K562 (cell line): ENCODE measurements at regions not wholly inside any gene's neighbourhood (a gene's known extent, or its start where the extent isn't known, plus 50 kb on each side); places are given as distances from the start of the nearest gene placed in this dataset.

ENCODE experiments used
- ATAC-seq: fragments of 200-7000 bp; cut with Tn5 transposase; 3 replicates; pipeline ENCODE4 v1.9.1; 2020; ENCODE audit warnings: moderate library complexity
- BruUV-seq: library from RNA; stranded (reverse); fragments of 400-500 nt; replicated peaks from 2 replicates; lab custom pipeline; 2021; lab: Mats Ljungman, UMichigan
- CTCF ChIA-PET: fragments of 300-600 bp; formaldehyde crosslinking; extraction: SDS; loops from one replicate; lab custom pipeline; 2021; ENCODE audit warnings: low intra/inter-chr PET ratio; lab: Yijun Ruan, JAX
- POLR2A ChIA-PET: fragments of 300-600, 350-650 bp; sonication (Branson Sonifier 250); formaldehyde crosslinking; extraction: SDS; loops from one replicate; lab custom pipeline; 2021; ENCODE audit warnings: antibody characterized with exemption, inconsistent platforms; lab: Yijun Ruan, JAX
- DNase-seq, 4 experiments: peaks; one replicate each; pipeline versions ENCODE4 v3.0.0 to v3.0.0-alpha.2; 2011 to 2018; ENCODE audit warnings: low spot score in 3 of 4, mixed read lengths in 3 of 4; ENCODE audit errors: extremely low read depth in 1 of 4
- FAIRE-seq: peaks from 2 replicates; lab custom pipeline; 2011; peaks lifted over from hg19 to GRCh38; lab: Jason Lieb, UNC
- H2AFZ ChIP-seq: 2 replicates; pipeline ENCODE4 v1.6.0; 2011; ENCODE audit warnings: low read depth, low read length, control low read depth, inconsistent platforms
- H3K27ac ChIP-seq: fragments of 200-600 bp; 3 replicates; pipeline ENCODE4 v1.8.0; 2011; ENCODE audit warnings: low read depth, mild to moderate bottlenecking, control low read depth, inconsistent platforms, low read length, moderate library complexity, mixed read lengths; ENCODE audit errors: extremely low read depth
- H3K27me3 ChIP-seq, 2 experiments: fragments of 300-600 bp in 1 of 2; 2 replicates in 1 of 2; 3 replicates in 1 of 2; pipeline versions ENCODE4 v1.6.0 to v1.8.0; 2011; ENCODE audit warnings: inconsistent platforms in 2 of 2, low read length in 2 of 2, mild to moderate bottlenecking in 1 of 2, mixed read lengths in 1 of 2, moderate library complexity in 1 of 2; ENCODE audit not compliant: control insufficient read depth in 2 of 2, insufficient read depth in 2 of 2
- H3K36me3 ChIP-seq: fragments of 300-600 bp; 3 replicates; pipeline ENCODE4 v1.8.0; 2011; ENCODE audit warnings: mild to moderate bottlenecking, low read length, inconsistent platforms; ENCODE audit not compliant: control insufficient read depth, insufficient read depth
- H3K4me1 ChIP-seq, 2 experiments: fragments of 200-600 bp in 1 of 2; replicated peaks in 1 of 2; 2 replicates in 1 of 2; 3 replicates in 1 of 2; pipeline versions ENCODE4 v1.5.1 to v1.8.0; 2011; ENCODE audit warnings: inconsistent platforms in 2 of 2, low read length in 2 of 2, mild to moderate bottlenecking in 1 of 2, mixed read lengths in 1 of 2, moderate library complexity in 1 of 2; ENCODE audit not compliant: control insufficient read depth in 2 of 2, insufficient read depth in 2 of 2
- H3K4me2 ChIP-seq: 2 replicates; pipeline ENCODE4 v1.6.1; 2011; ENCODE audit warnings: low read length, control low read depth, inconsistent platforms, mixed read lengths; ENCODE audit not compliant: insufficient read depth
- H3K4me3 ChIP-seq: fragments of 200-600 bp; sonication (generic), shearing (Covaris generic); 2 replicates; pipeline ENCODE4 v1.5.1; 2016; ENCODE audit warnings: control low read depth, inconsistent platforms
- H3K79me2 ChIP-seq: fragments of 200-600 bp; 3 replicates; pipeline ENCODE4 v1.8.0; 2011; ENCODE audit warnings: low read length, inconsistent platforms; ENCODE audit not compliant: control insufficient read depth, insufficient read depth
- H3K9ac ChIP-seq, 2 experiments: 2 replicates each; pipeline versions ENCODE4 v1.6.0 to v1.6.1; 2011; ENCODE audit warnings: low read depth in 2 of 2, low read length in 2 of 2, control low read depth in 1 of 2, inconsistent platforms in 1 of 2, mild to moderate bottlenecking in 1 of 2, mixed read lengths in 1 of 2; ENCODE audit not compliant: insufficient read depth in 1 of 2
- H3K9me1 ChIP-seq: one replicate; pipeline ENCODE4 v1.6.0; 2011; ENCODE audit warnings: inconsistent platforms, mild to moderate bottlenecking, low read length, moderate library complexity; ENCODE audit not compliant: control insufficient read depth, insufficient read depth
- H3K9me3 ChIP-seq: replicated peaks from 2 replicates; pipeline ENCODE4 v1.5.1; 2011; ENCODE audit warnings: low read depth, low read length, inconsistent platforms; ENCODE audit not compliant: control insufficient read depth, insufficient read depth
- H4K20me1 ChIP-seq: replicated peaks from 2 replicates; pipeline ENCODE4 v1.6.1; 2011; ENCODE audit warnings: low read length, inconsistent platforms, mixed read lengths; ENCODE audit not compliant: control insufficient read depth, insufficient read depth
- DNMT1 ChIP-seq: fragments of 450-650 bp; IDR thresholded peaks from 2 replicates; pipeline ENCODE4 v1.6.1; 2016; ENCODE audit warnings: antibody characterized with exemption, mild to moderate bottlenecking
- MEIS2 ChIP-seq: fragments of 450-650 bp; IDR thresholded peaks from 2 replicates; pipeline ENCODE4 v1.6.1; 2014; ENCODE audit warnings: mild to moderate bottlenecking; ENCODE audit not compliant: partially characterized antibody
- NCOA1 ChIP-seq: fragments of 450-650 bp; IDR thresholded peaks from 2 replicates; pipeline ENCODE4 v1.6.1; 2016; ENCODE audit warnings: low read depth
- PPARD ChIP-seq: fragments of 250-450 bp; sonication (Bioruptor Pico); IDR thresholded peaks from 2 replicates; pipeline ENCODE4 v1.8.0; 2022; ENCODE audit warnings: inconsistent platforms, mild to moderate bottlenecking, moderate library complexity
- SOX6 ChIP-seq: fragments of 450-650 bp; IDR thresholded peaks from 2 replicates; pipeline ENCODE4 v1.6.1; 2014; ENCODE audit warnings: mild to moderate bottlenecking
- TCFL5 ChIP-seq: fragments of 250-450 bp; sonication (Bioruptor Pico); conservative IDR thresholded peaks from 2 replicates; pipeline ENCODE4 v1.6.1; 2021; ENCODE audit warnings: mild to moderate bottlenecking, moderate library complexity, matching md5 sums
- THRAP3 ChIP-seq: fragments of 450-650 bp; IDR thresholded peaks from 2 replicates; pipeline ENCODE4 v1.6.1; 2016; ENCODE audit warnings: mild to moderate bottlenecking, inconsistent platforms, borderline replicate concordance
- ZMIZ1 ChIP-seq, 2 experiments: fragments of 150-350 bp in 1 of 2; IDR thresholded peaks; 2 replicates each; pipeline ENCODE4 v1.6.1; 2012 to 2016; ENCODE audit warnings: low read depth in 2 of 2, low read length in 2 of 2, mild to moderate bottlenecking in 1 of 2, moderate library complexity in 1 of 2
- ZNF174 ChIP-seq: fragments of 250-450 bp; sonication (Bioruptor Pico); IDR thresholded peaks from 2 replicates; pipeline ENCODE4 v1.4.0; 2020; ENCODE audit warnings: mild to moderate bottlenecking
- ZNF224 ChIP-seq: sonication (generic); formaldehyde crosslinking; IDR thresholded peaks from 2 replicates; pipeline ENCODE4 v1.8.0; 2022; ENCODE audit warnings: mild to moderate bottlenecking, missing genetic modification reagents
- ZNF3 ChIP-seq: fragments of 250-450 bp; sonication (Bioruptor Pico); IDR thresholded peaks from 2 replicates; pipeline ENCODE4 v1.5.0; 2021; ENCODE audit warnings: mild to moderate bottlenecking, moderate library complexity
- ZNF507 ChIP-seq: conservative IDR thresholded peaks from 2 replicates; pipeline ENCODE4 v1.6.1; 2017; ENCODE audit warnings: missing genetic modification characterization, missing compliant biosample characterization
- ZNF766 ChIP-seq: fragments of 200-800 bp; sonication (Bioruptor generic); conservative IDR thresholded peaks from 2 replicates; pipeline ENCODE4 v1.6.1; 2016; ENCODE audit warnings: missing genetic modification characterization, missing compliant biosample characterization
- ZNF785 ChIP-seq: fragments of 250-450 bp; sonication (Bioruptor Pico); IDR thresholded peaks from 2 replicates; pipeline ENCODE4 v1.4.0; 2020; ENCODE audit warnings: mild to moderate bottlenecking
- WGBS: fragments of 100-300 bp; shearing (Covaris generic); methylation state at CpG from one replicate; pipeline ENCODE4 v1.1.6; 2016; ENCODE audit warnings: low coverage, mixed read lengths; ENCODE audit not compliant: insufficient coverage; ENCODE audit errors: missing lambda C conversion rate; 5-methylcytosine and 5-hydroxymethylcytosine counted together
- in situ Hi-C: fragments of 300-500 bp; cut with MboI; formaldehyde crosslinking; loops from 4 replicates; pipeline ENCODE4 v1.15.0; 2018; ENCODE audit warnings: inconsistent platforms, mixed read lengths
- intact Hi-C: fragments of 100-400 bp; cut with micrococcal nuclease; formaldehyde crosslinking; loops from 2 replicates; pipeline ENCODE4 v1.14.2; 2022
- TF ChIP-seq, protein P1 (sequence below): sonication (generic); formaldehyde crosslinking; IDR thresholded peaks from 2 replicates; pipeline ENCODE4 v1.8.0; 2023; ENCODE audit warnings: mild to moderate bottlenecking, missing genetic modification reagents

GRCh38 chr1:219559899-219560298 lies 53.0 kb downstream of the ZC3H11B start:
- Histone ChIP-seq H3K9me1 (no peaks in the 10 kb centered on the region), H3K9ac (no peak overlapping the region), H3K27me3 (no peaks in the 10 kb centered on the region), H3K36me3 (no peaks in the 10 kb centered on the region), H3K4me3 (no peak overlapping the region), H2AFZ (no peak overlapping the region), H3K27ac (no peak overlapping the region), H4K20me1 (no peaks in the 10 kb centered on the region)
- ATAC-seq (no peak), DNase-seq (no peak)
- intact Hi-C loops = loop anchor here (10.0 kb wide), 1 partner anchor 1225 kb away; no protein-coding TSS in a partner anchor
- WGBS = 0% methylated on average over 4 of the region's 4 CpGs
- BruUV-seq = no TSS peak
- CTCF ChIA-PET = no interaction called here
- TF ChIP-seq ZNF785 (CRISPR knock-in tag) (no peak), ZNF224 (no peak), ZNF3 (no peak), SOX6 (no peak), MEIS2 (no peak), TCFL5 (CRISPR knock-in tag) (no peak), THRAP3 (no peak), ZMIZ1 (IDR thresholded peaks at IDR 0.05; ENCODE audit: low read depth in 2 of 2, low read length in 2 of 2) (no peak), ZNF507 (no peak), ZNF174 (no peak), PPARD (CRISPR knock-in tag) (no peak), ZNF766 (CRISPR knock-in tag) (no peak), NCOA1 (no peak), DNMT1 (no peak)
- TF ChIP-seq, protein P1, sequence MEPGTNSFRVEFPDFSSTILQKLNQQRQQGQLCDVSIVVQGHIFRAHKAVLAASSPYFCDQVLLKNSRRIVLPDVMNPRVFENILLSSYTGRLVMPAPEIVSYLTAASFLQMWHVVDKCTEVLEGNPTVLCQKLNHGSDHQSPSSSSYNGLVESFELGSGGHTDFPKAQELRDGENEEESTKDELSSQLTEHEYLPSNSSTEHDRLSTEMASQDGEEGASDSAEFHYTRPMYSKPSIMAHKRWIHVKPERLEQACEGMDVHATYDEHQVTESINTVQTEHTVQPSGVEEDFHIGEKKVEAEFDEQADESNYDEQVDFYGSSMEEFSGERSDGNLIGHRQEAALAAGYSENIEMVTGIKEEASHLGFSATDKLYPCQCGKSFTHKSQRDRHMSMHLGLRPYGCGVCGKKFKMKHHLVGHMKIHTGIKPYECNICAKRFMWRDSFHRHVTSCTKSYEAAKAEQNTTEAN (CRISPR knock-in tag) = no peak
- TF ChIP-seq, all 486 proteins: peak for 0
- no peak for FAIRE-seq
- no peaks in the 10 kb centered on the region for H3K4me1 ChIP-seq
- H3K9me3 ChIP-seq = no peaks in the 10 kb centered on the region
- POLR2A ChIA-PET = interaction anchor here (0.7 kb wide), 1 partner anchor 117 kb away, joined by 4 read pairs; no protein-coding TSS in a partner anchor
- H3K79me2 ChIP-seq = no peaks in the 10 kb centered on the region
- H3K4me2 ChIP-seq = no peak overlapping the region
- in situ Hi-C loops = loop anchor here (5.0 kb wide), 1 partner anchor 82 kb away; no protein-coding TSS in a partner anchor
